ENCODE measurements at regions not wholly inside any gene's neighbourhood (a gene's known extent, or its start where the extent isn't known, plus 50 kb on each side); places are given as distances from the start of the nearest gene placed in this dataset.

GRCh38 chr4:64893205-64893604 is 484.0 kb upstream of the TECRL start:
- CTCF ChIA-PET (ENCODE audit: partially characterized antibody): no interaction called here
- Histone ChIP-seq H3K79me2 (ENCODE audit: control insufficient read depth in 1 of 2, insufficient read depth in 2 of 2, low read length in 2 of 2) (no peaks in the 10 kb centered on the region), H3K27ac (ENCODE audit: low read depth, low read length) (no peak overlapping the region), H2BK20ac (ENCODE audit: low read length) (no peak overlapping the region), H4K8ac (ENCODE audit: extremely low read depth, insufficient read depth, low read length) (no peak overlapping the region), H3K23me2 (ENCODE audit: low read depth, low read length) (no peaks in the 10 kb centered on the region), H3K79me1 (ENCODE audit: low read depth, low read length) (no peaks in the 10 kb centered on the region), H3K27me3 (replicated peaks in 1 of 4; ENCODE audit: control insufficient read depth in 3 of 4, extremely low read depth in 1 of 4, insufficient read depth in 3 of 4, low read length in 3 of 4) (no peaks in the 10 kb centered on the region), H3K4me1 (replicated peaks in 1 of 4; ENCODE audit: control insufficient read depth in 3 of 4, insufficient read depth in 4 of 4, low read length in 3 of 4) (peaks cover 0 to 3% (median 0%) of the 10 kb centered on the region in 4 experiments; a peak in 2 of 7 replicates), H3K4ac (replicated peaks; ENCODE audit: insufficient read length, low read depth, low read length) (no peak overlapping the region), H3K4me3 (ENCODE audit: extremely low read depth in 1 of 4, insufficient read depth in 2 of 4, low read depth in 3 of 4, low read length in 4 of 4) (no peak overlapping the region), H3K56ac (replicated peaks; ENCODE audit: insufficient read length, low read depth, low read length) (no peak overlapping the region), H2AFZ (ENCODE audit: low read length) (no peak overlapping the region), H3K36me3 (ENCODE audit: control insufficient read depth in 2 of 4, insufficient read depth in 4 of 4, low read length in 3 of 4) (no peaks in the 10 kb centered on the region), H3K23ac (ENCODE audit: insufficient read length) (no peak overlapping the region), H3K18ac (ENCODE audit: extremely low read depth, low read length) (no peak overlapping the region), H3K9me3 (ENCODE audit: insufficient read depth in 2 of 2, low read depth in 1 of 2, low read length in 1 of 2) (no peaks in the 10 kb centered on the region), H3K14ac (ENCODE audit: insufficient read length) (no peak overlapping the region), H2AK5ac (ENCODE audit: low read depth, low read length) (no peak overlapping the region), H2BK120ac (replicated peaks; ENCODE audit: low read depth, low read length) (peak overlapping the region; percentile 80), H3K9ac (replicated peaks in 1 of 4; ENCODE audit: extremely low read depth in 1 of 4, low read depth in 3 of 4, low read length in 3 of 4) (no peak overlapping the region), H2BK15ac (ENCODE audit: low read length) (no peak overlapping the region), H4K20me1 (replicated peaks in 1 of 2; ENCODE audit: control insufficient read depth in 1 of 2, insufficient read depth in 2 of 2, low read length in 2 of 2) (no peaks in the 10 kb centered on the region), H4K5ac (ENCODE audit: insufficient read length, low read depth, low read length) (no peak overlapping the region), H2BK12ac (ENCODE audit: low read depth, low read length) (no peak overlapping the region), H2BK5ac (ENCODE audit: low read depth, low read length) (no peak overlapping the region), H3K4me2 (ENCODE audit: insufficient read depth in 1 of 2, low read depth in 2 of 2, low read length in 2 of 2) (no peak overlapping the region), H4K91ac (replicated peaks; ENCODE audit: insufficient read length, low read length) (no peak overlapping the region)
- FAIRE-seq (no peak), DNase-seq (ENCODE audit: low read depth in 1 of 2, low spot score in 2 of 2) (no peak)
- POLR2A ChIA-PET (ENCODE audit: partially characterized antibody): no interaction called here
- WGBS, 2 experiments (ENCODE audit: extremely low coverage in 1 of 2, insufficient coverage in 1 of 2, insufficient read length in 1 of 2, insufficient replicate concordance in 2 of 2, low coverage in 1 of 2, low lambda C conversion rate in 2 of 2, missing lambda C conversion rate in 1 of 2): 97% methylated on average over 5 of the region's 5 CpGs; no CpG with 5 or more reads in 1 of the 2 experiments
- TF ChIP-seq JUND (IDR thresholded peaks at IDR 0.05; ENCODE audit: low read length): no peak
- no peak for TF ChIP-seq SRF (IDR thresholded peaks at IDR 0.05; ENCODE audit: low read depth, low read length)
- no peak for TF ChIP-seq SIN3A (conservative IDR thresholded peaks at IDR 0.05 in 1 of 2, IDR thresholded peaks at IDR 0.05 in 1 of 2; ENCODE audit: low read depth in 1 of 2, low read length in 2 of 2)
- TF ChIP-seq CHD1 (IDR thresholded peaks at IDR 0.05; ENCODE audit: low read depth, low read length): no peak
